GM18508 (cell line): ENCODE measurements at regions not wholly inside any gene's neighbourhood (a gene's known extent, or its start where the extent isn't known, plus 50 kb on each side); places are given as distances from the start of the nearest gene placed in this dataset.

Source experiments
- ATAC-seq: cut with Tn5 transposase; IDR thresholded peaks from one replicate; pipeline ENCODE4 v1.9.1; 2021; ENCODE audit warnings: moderate number of reproducible peaks; ENCODE audit not compliant: insufficient read depth, unreplicated experiment

GRCh38 chr15:35320158-35320780, 225.7 kb downstream of the DPH6 start:
- ATAC-seq: no peak

- no peak for ATAC-seq
Observed at GRCh38 chr15:35319354-35319753, 226.6 kb downstream of the DPH6 start.

GRCh38 chr15:35317217-35317616, 228.7 kb downstream of the DPH6 start:
- no peak for ATAC-seq

GRCh38 chr15:35312344-35312743, 227.2 kb upstream of the NANOGP8 start:
- no peak for ATAC-seq

- ATAC-seq: no peak
Observed at GRCh38 chr15:35311615-35312014, 226.5 kb upstream of the NANOGP8 start.

GRCh38 chr15:35309886-35310285, 224.8 kb upstream of the NANOGP8 start:
- ATAC-seq: no peak

GRCh38 chr15:35308802-35309201, 223.7 kb upstream of the NANOGP8 start:
- no peak for ATAC-seq

- no peak for ATAC-seq
Observed at GRCh38 chr15:35307676-35308075, 222.6 kb upstream of the NANOGP8 start.

GRCh38 chr15:35307026-35307425, 221.9 kb upstream of the NANOGP8 start:
- no peak for ATAC-seq

- ATAC-seq: peak; percentile 64
Observed at GRCh38 chr15:35306361-35306981, 221.4 kb upstream of the NANOGP8 start.

GRCh38 chr15:35305946-35306345, 220.9 kb upstream of the NANOGP8 start:
- ATAC-seq: no peak

- ATAC-seq: no peak
Observed at GRCh38 chr15:35305031-35305550, 220.0 kb upstream of the NANOGP8 start.

- ATAC-seq: no peak
Observed at GRCh38 chr15:35304389-35304788, 219.3 kb upstream of the NANOGP8 start.

- no peak for ATAC-seq
Observed at GRCh38 chr15:35302334-35302733, 217.2 kb upstream of the NANOGP8 start.

GRCh38 chr15:35301088-35301487, 216.0 kb upstream of the NANOGP8 start:
- ATAC-seq: no peak

- ATAC-seq: no peak
Observed at GRCh38 chr15:35299059-35299735, 214.1 kb upstream of the NANOGP8 start.

GRCh38 chr15:35298509-35298908, 213.4 kb upstream of the NANOGP8 start:
- ATAC-seq: no peak

GRCh38 chr15:35293353-35294130, 208.4 kb upstream of the NANOGP8 start:
- no peak for ATAC-seq

- ATAC-seq: no peak
Observed at GRCh38 chr15:35290301-35290721, 205.2 kb upstream of the NANOGP8 start.

- no peak for ATAC-seq
Observed at GRCh38 chr15:35289024-35289617, 204.0 kb upstream of the NANOGP8 start.
